H7 (cell line): ENCODE measurements at regions not wholly inside any gene's neighbourhood (a gene's known extent, or its start where the extent isn't known, plus 50 kb on each side); places are given as distances from the start of the nearest gene placed in this dataset.
A peak's percentile ranks its signal among the peaks of the same experiment; 100 is the strongest.
"Not testable (repeated sequence)": the region's sequence is repeated elsewhere in the genome, so short reads cannot be mapped to it uniquely, and the experiment has no call there.

ENCODE experiments used
- DNase-seq: peaks from one replicate; pipeline ENCODE4 v3.0.0; 2012
- H3K27me3 ChIP-seq: 2 replicates; pipeline ENCODE4 v1.6.0; 2011; ENCODE audit warnings: mild to moderate bottlenecking, low read length; ENCODE audit not compliant: control insufficient read depth, insufficient read depth
- H3K36me3 ChIP-seq: replicated peaks from 2 replicates; pipeline ENCODE4 v1.5.1; 2011; ENCODE audit warnings: low read length; ENCODE audit not compliant: control insufficient read depth, insufficient read depth
- H3K4me3 ChIP-seq: 2 replicates; pipeline ENCODE4 v1.5.1; 2011; ENCODE audit warnings: low read depth, mild to moderate bottlenecking, control low read depth, low read length, moderate library complexity; ENCODE audit not compliant: insufficient read depth

GRCh38 chr15:38635170-38635569 is 70.6 kb upstream of the RASGRP1 start:
- Histone ChIP-seq H3K27me3 (no peaks in the 10 kb centered on the region), H3K36me3 (no peaks in the 10 kb centered on the region), H3K4me3 (no peak overlapping the region)
- DNase-seq = no peak

DNA sequence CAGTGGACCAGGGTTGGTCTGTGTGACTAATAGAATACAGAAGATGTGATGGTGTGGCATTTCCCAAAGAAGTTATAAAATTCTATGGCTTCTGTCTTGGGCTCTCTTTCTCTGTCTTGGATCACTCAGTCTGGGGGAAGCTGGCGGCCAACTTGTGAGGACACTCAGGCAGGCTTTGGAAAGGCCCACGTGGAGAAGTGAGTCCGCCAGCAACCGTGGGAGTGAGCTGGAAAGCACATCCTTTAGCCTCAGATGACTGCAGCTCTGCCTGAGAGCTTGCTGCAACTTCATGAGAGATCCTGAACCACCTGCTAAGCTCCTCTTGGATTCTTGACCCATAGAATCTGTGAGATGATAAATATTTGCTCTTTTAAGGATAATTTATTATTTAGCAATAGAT is 72.0 kb upstream of the RASGRP1 start:
- no peaks in the 10 kb centered on the region for H3K36me3 ChIP-seq
- H3K4me3 ChIP-seq = no peak overlapping the region
- H3K27me3 ChIP-seq = peaks cover 2% of the 10 kb centered on the region
- no peak for DNase-seq

DNA sequence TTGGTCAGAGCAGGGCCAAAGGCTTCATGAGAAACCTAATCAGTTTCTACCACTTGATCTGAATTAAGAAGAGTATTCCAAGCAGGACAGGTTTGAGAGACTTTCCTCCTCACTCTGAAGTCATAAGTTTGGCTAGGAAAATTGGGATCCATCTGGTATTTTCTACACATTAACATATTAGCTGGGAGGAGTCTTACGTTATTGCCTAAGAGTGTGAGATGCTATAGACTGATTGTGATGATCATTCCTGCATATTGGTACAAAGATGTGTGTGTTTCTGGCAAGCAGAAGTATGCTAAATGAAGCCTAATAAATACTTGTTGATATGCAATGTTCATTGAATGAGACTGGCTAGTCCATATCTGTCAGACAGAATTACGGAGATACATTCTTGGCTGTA is 73.5 kb upstream of the RASGRP1 start:
- DNase-seq = no peak
- Histone ChIP-seq H3K4me3 (no peak overlapping the region), H3K36me3 (no peaks in the 10 kb centered on the region), H3K27me3 (peaks cover 3% of the 10 kb centered on the region)

GRCh38 chr15:38638811-38639210 is 74.2 kb upstream of the RASGRP1 start:
- peaks cover 3% of the 10 kb centered on the region for H3K27me3 ChIP-seq
- no peak overlapping the region for H3K4me3 ChIP-seq
- H3K36me3 ChIP-seq = no peaks in the 10 kb centered on the region
- DNase-seq = no peak

GRCh38 chr15:38642689-38643270 is 78.2 kb upstream of the RASGRP1 start:
- H3K27me3 ChIP-seq = peaks cover 3% of the 10 kb centered on the region
- no peak overlapping the region for H3K4me3 ChIP-seq
- no peaks in the 10 kb centered on the region for H3K36me3 ChIP-seq
- no peak for DNase-seq

DNA sequence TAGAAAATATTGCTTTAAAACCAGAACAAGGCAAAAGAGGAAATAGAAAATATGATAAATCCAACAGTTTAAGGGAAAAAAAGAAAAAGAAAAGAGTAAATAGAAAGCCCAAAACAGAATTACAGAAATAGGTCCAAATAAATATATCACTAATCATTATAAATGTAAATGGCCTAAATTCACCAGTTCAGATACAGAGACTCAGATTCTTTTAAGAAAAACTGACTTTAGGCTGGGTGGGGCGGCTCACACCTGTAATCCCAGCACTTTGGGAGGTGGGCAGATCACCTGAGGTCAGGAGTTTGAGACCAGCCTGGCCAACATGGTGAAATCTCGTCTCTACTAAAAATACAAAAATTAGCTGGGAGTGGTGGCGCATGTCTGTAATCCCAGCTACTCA is 79.7 kb upstream of the RASGRP1 start:
- not testable (repeated sequence) for H3K36me3 ChIP-seq, DNase-seq, H3K27me3 ChIP-seq, H3K4me3 ChIP-seq

GRCh38 chr15:38646716-38647115 is 82.1 kb upstream of the RASGRP1 start:
- DNase-seq = no peak
- H3K4me3 ChIP-seq = no peak overlapping the region
- H3K36me3 ChIP-seq = no peaks in the 10 kb centered on the region
- no peaks in the 10 kb centered on the region; the same call in none of the 2 replicates for H3K27me3 ChIP-seq

DNA sequence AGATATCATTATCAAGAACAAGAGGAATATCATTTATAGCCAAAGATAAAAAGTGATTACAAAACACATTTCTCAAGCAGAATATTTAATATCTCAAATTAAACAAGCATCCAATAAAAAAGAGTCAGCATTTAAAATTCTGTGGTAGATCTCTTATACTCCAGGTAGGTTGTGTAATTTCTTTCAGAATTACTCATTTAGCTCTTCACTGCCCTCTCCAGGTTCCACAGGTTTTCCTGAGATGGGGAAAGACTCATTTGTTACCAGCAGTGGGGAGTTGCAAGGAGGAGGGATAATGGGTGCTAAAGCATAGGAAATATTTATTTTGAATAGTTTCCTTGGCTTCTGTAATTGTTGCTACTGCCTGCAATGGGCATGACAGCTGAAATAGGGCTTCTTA is 83.1 kb upstream of the RASGRP1 start:
- peak; percentile 19 for DNase-seq
- Histone ChIP-seq H3K4me3 (no peak overlapping the region), H3K36me3 (no peaks in the 10 kb centered on the region), H3K27me3 (no peaks in the 10 kb centered on the region; the same call in 1 of the 2 replicates)

DNA sequence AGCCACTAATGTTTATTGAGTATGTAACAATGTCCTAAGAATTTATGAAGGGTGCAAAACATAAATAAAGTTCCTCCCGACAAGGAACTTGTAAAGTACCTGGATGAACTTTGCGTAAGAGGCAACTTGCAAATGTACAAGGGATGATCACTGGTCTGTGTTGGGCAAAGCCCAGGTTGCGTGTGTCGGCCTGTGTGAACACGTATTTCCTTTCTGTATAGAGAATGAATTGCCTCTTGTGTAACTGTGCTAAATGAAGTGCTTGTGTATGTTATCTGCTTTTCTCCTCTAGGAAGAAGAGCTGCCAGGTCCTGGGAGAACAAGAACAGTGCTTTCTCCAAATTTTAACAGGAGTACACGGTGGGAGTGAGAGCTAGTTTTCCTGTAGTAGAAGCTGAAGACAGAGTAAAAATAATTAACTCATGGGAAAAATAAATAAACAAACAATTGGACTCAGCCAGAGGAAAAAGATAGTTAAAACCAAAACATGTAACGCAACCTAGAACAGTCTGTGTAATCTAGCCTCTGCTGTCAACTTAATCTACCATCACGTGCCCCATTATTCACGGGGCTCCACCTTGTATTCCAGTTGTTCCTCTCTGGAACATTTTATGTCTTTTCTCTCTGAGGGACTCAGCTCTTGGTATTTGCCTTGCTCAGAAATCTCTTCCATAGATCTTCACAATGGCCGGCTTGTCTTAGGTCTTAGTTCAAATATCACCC is 83.7 kb upstream of the RASGRP1 start:
- H3K36me3 ChIP-seq = no peaks in the 10 kb centered on the region
- no peaks in the 10 kb centered on the region; the same call in 1 of the 2 replicates for H3K27me3 ChIP-seq
- H3K4me3 ChIP-seq = no peak overlapping the region
- no peak for DNase-seq

GRCh38 chr15:38650384-38650783 is 85.8 kb upstream of the RASGRP1 start:
- H3K36me3 ChIP-seq = no peaks in the 10 kb centered on the region
- no peaks in the 10 kb centered on the region for H3K27me3 ChIP-seq
- H3K4me3 ChIP-seq = no peak overlapping the region
- no peak for DNase-seq

DNA sequence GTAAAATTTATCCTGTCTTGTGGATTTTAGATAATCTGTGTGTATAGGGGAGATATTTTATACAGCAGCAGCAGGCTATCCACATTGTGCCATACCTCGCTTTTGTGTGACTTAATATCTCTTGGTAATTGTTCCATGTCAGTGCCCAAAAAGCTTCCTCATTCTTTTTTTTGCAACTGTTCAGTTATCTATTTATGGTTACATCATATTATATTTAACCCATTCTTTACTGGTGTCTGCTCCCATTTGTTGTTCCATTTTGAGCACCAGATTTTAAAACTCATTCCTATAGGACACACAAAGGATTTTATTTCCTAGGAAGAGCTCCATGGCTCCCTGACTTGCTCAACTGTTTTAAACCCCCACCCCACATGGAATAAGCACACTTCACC is 86.3 kb upstream of the RASGRP1 start:
- Histone ChIP-seq H3K36me3 (no peaks in the 10 kb centered on the region), H3K4me3 (no peak overlapping the region), H3K27me3 (no peaks in the 10 kb centered on the region)
- DNase-seq = no peak

DNA sequence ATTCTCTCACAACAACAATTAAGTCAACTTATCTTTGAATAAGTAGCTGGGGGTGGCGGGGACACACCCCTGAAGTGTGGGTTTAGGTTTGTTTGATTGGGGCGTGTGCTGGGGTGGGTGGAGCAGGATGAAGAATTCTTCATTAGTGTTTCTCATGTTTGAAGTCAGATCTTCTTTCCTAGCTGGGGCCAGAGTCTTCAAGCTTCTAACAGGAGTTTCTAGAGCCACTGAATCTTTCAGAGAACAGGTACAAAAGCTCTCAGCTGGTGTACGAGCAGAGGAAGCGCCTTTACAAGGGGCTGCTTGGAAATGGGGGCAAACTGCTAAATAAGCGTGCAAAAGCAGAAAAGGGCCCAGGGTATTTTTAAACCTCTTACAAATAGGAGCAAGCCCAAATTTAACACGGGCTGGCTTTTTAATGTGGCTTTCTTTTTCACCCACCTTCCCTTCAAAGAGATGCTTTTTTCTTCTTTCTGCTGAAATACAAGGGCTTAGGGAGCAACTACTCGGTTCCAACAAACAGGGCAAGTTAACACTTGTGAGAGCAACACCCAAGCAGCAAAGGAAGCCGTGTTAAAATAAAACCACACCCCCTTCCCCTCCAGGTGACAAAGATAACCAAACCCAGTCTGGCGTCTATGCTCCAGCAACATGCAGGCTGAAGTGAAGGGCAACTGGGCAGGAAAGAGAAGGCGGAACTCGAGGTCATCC is 86.9 kb upstream of the RASGRP1 start:
- no peak for DNase-seq
- no peaks in the 10 kb centered on the region for H3K36me3 ChIP-seq
- no peaks in the 10 kb centered on the region for H3K27me3 ChIP-seq
- H3K4me3 ChIP-seq = no peak overlapping the region

- no peak for DNase-seq
- Histone ChIP-seq H3K4me3 (no peak overlapping the region), H3K36me3 (no peaks in the 10 kb centered on the region), H3K27me3 (no peaks in the 10 kb centered on the region)
Observed at GRCh38 chr15:38652183-38652794, 87.7 kb upstream of the RASGRP1 start.

- DNase-seq = no peak
- Histone ChIP-seq H3K27me3 (no peaks in the 10 kb centered on the region), H3K36me3 (no peaks in the 10 kb centered on the region), H3K4me3 (no peak overlapping the region)
Observed at GRCh38 chr15:38652998-38653397, 88.4 kb upstream of the RASGRP1 start.

DNA sequence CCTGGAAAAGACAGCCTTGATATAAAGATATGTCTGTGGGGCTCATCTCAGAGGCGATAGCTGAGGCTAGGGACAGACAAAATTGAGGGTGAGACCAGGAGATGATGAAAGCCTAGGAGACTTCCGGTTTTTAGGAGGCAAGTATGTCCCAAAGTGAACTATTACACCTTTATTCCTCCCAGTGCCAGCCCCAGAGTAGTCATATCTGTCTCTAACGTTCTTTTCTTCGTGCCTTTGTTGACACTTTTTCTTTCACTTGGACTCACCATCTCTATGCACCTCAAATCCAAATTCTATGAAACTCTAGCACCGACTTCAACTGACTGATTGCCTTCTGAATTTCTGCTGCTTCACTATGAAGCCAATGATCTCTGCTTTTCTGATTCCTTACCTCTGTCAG is 93.8 kb upstream of the RASGRP1 start:
- Histone ChIP-seq H3K36me3 (no peaks in the 10 kb centered on the region), H3K27me3 (no peaks in the 10 kb centered on the region), H3K4me3 (no peak overlapping the region)
- DNase-seq = no peak
